T-helper 1 cell treated with Interleukin-12 subunit alpha and Interleukin-12 subunit beta and Interleukin-4 antibody, amounts not matched to agents 30 μg/mL and 1 μg/mL, for 36 hours (primary cell): ENCODE measurements at regions not wholly inside any gene's neighbourhood (a gene's known extent, or its start where the extent isn't known, plus 50 kb on each side); places are given as distances from the start of the nearest gene placed in this dataset.
"Not testable (repeated sequence)": the region's sequence is repeated elsewhere in the genome, so short reads cannot be mapped to it uniquely, and the experiment has no call there.

Source experiments
- H3K27ac Mint-ChIP-seq: one replicate; pipeline ENCODE4 v1.8.0; 2021; ENCODE audit warnings: mild to moderate bottlenecking, mixed read lengths
- H3K27me3 Mint-ChIP-seq: one replicate; pipeline ENCODE4 v1.8.0; 2021; ENCODE audit warnings: low read depth, mixed read lengths
- H3K36me3 Mint-ChIP-seq: one replicate; pipeline ENCODE4 v1.8.0; 2021; ENCODE audit warnings: low read depth, mixed read lengths
- H3K4me1 Mint-ChIP-seq: one replicate; pipeline ENCODE4 v1.8.0; 2021; ENCODE audit warnings: low read depth, mixed read lengths
- H3K4me3 Mint-ChIP-seq: one replicate; pipeline ENCODE4 v1.8.0; 2021; ENCODE audit warnings: mild to moderate bottlenecking, moderate library complexity, mixed read lengths
- H3K9me3 Mint-ChIP-seq: one replicate; pipeline ENCODE4 v1.8.0; 2021; ENCODE audit warnings: mixed read lengths

DNA sequence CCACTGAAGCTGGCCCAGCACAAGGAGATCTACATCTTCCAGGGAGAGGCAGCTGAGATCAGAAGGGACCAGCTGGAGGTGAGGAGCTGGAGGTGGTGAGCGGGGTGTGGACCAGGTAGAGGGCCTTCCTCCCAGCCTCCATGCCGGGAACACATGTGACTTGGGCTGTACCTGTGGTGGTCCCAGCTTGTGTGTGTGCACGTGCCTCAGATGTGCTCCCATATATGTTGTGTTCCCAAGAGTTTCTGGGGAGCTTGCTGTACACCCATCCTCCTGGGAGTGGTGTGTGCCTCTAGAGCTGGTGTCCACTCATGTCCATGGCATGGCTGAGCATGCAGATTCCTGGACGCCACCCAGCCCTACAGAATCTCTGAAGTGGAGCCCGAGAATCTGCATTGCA lies 183.7 kb upstream of the AKAP13 start:
- H3K4me3 Mint-ChIP-seq, H3K4me1 Mint-ChIP-seq, H3K27me3 Mint-ChIP-seq, H3K9me3 Mint-ChIP-seq, H3K27ac Mint-ChIP-seq, H3K36me3 Mint-ChIP-seq: not testable (repeated sequence)

DNA sequence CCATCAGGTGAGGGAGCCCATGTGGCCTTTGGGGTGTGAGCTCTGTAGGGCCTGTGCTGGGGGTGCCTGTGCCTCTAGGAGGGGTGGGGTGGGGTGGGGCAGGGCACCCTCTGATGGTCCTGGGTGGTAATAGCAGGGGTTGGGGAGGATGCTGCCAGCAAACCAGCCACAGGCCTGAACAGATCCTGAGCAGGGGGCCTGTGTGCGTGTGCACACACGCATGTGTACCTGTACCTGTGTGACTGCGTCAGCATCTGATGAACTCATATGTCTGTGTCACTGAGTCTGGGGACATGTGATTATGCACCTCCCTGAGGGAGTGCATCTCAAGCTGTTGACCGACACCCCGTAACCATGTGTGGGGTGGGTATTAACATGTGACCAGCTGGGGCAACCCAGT lies 182.8 kb upstream of the AKAP13 start:
- H3K4me1 Mint-ChIP-seq, H3K27me3 Mint-ChIP-seq, H3K27ac Mint-ChIP-seq, H3K4me3 Mint-ChIP-seq, H3K36me3 Mint-ChIP-seq, H3K9me3 Mint-ChIP-seq: not testable (repeated sequence)

DNA sequence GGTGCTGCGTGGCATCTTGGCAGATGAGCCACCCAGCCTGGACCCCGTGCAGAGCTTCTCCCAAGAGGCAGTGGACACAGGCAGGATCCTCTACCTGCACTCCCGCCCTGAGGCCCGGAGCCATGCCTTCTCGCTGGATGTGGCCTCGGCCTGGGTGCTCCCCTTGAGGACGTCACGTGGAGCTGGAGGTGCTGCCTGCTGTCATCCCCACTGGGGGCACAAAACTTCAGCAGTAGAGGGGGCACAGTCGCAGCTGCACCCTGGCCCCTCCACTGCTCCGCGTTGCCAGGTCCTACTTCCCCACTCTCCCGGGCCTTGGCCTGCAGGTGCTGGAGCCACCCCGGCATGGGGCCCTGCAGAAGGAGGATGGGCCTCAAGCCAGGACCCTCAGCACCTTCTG lies 182.0 kb upstream of the AKAP13 start:
- not testable (repeated sequence) for H3K4me1 Mint-ChIP-seq, H3K36me3 Mint-ChIP-seq, H3K4me3 Mint-ChIP-seq, H3K27ac Mint-ChIP-seq, H3K27me3 Mint-ChIP-seq, H3K9me3 Mint-ChIP-seq

DNA sequence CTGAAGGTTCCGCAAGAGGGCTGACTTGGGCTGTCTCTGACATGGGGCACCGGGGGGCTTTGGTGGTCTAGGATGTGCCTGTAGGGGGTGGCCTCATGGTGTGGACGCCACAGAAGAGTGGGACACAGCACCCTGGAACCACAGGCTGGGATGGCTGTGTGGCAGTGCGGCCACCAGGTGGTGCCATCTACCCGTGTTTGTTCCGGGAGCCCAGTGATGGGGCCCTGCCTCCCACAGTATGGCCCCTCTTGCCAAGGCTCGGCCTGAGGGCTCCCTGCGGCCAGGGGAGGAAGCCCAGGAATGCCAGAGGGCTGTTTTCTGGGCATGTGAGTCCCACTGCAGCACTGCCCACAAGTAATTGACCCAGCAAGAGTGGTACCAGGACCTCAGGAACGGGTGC lies 180.2 kb upstream of the AKAP13 start:
- H3K36me3 Mint-ChIP-seq, H3K4me1 Mint-ChIP-seq, H3K27me3 Mint-ChIP-seq, H3K4me3 Mint-ChIP-seq, H3K27ac Mint-ChIP-seq, H3K9me3 Mint-ChIP-seq: not testable (repeated sequence)

DNA sequence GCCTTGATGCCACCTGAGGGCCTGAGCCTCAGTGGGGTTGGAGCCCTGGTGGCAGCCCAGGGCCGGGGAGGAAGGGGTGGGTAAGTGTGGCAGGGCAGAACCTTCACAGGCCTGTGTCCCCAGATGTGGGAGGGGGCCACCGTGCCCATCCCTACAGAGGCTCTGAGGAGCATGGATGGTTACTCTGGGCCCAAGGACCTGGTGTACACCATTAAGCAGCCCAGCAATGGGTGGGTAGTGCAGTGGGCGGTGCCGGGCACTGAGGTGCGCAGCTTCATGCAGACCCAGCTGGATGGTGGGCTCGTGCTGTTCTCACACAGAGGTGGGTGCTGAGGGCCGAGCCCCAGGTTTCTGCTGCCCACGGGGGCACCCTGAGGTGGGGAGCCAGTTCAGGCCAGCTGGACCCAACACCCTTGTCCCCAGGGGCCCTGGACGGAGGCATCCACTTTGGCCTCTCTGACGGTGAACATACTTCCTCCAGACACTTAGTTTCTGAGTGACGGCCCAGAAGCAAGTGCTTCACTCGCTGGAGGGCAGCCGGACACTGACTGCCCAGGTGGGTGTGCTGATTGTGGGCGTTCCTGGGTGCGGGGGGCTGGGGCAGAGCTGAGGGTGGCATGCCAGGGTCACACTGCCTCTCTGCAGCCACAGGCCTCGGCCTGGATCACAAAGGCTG lies 179.1 kb upstream of the AKAP13 start:
- H3K27me3 Mint-ChIP-seq, H3K4me3 Mint-ChIP-seq, H3K4me1 Mint-ChIP-seq, H3K27ac Mint-ChIP-seq, H3K9me3 Mint-ChIP-seq, H3K36me3 Mint-ChIP-seq: not testable (repeated sequence)

DNA sequence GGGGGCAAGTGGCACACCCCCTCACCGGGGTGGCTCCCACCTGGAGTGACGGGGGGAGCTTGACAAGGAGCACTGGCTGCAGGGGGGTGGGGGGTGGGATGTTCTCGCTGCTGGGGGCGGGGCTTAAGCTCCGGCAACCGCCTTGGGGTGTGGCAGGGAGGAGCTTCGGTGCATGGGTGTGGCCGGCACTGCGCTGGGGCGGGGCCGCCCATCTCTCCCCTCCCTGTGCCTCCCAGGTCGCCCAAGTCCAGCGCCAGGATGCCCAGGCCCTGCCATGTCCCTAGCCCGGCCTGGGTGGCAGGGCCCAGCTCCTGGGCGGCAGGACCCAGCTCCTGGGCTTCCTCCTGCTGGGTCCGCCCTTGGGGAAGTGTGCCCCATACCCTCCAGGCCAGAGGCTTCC lies 175.9 kb upstream of the AKAP13 start:
- not testable (repeated sequence) for H3K4me3 Mint-ChIP-seq, H3K9me3 Mint-ChIP-seq, H3K36me3 Mint-ChIP-seq

DNA sequence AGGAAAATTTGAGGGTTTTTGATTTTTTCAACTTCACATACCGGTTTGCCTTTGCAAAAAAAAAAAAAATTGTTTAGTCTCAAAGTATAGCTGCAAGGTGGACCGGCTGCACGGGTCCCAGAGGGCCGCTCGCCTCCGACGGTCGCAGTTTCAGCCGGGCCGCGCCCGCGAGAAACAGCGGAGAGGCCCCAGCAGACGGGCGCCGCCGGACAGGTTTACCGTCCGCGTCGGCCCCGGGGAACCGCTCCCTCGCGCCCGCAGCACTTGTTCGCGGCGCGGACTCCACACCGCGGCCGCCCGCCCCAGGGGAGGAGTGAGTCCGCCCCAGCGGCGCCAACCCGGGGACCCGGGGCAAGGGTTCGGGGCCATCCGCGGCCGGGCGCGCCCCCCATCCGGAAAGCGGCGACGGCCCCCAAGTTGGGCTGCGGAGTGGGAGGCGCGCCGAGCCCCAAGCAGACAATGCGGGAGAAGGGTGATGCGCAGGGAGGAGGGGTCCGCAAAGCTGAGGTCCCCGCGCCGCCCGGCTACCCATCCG lies 146.5 kb upstream of the AKAP13 start:
- H3K36me3 Mint-ChIP-seq, H3K4me1 Mint-ChIP-seq, H3K27me3 Mint-ChIP-seq, H3K9me3 Mint-ChIP-seq, H3K4me3 Mint-ChIP-seq, H3K27ac Mint-ChIP-seq: not testable (repeated sequence)

More for the DNA sequence above, 175.9 kb upstream of the AKAP13 start:
- not testable (repeated sequence) for H3K4me1 Mint-ChIP-seq, H3K27ac Mint-ChIP-seq, H3K27me3 Mint-ChIP-seq

DNA sequence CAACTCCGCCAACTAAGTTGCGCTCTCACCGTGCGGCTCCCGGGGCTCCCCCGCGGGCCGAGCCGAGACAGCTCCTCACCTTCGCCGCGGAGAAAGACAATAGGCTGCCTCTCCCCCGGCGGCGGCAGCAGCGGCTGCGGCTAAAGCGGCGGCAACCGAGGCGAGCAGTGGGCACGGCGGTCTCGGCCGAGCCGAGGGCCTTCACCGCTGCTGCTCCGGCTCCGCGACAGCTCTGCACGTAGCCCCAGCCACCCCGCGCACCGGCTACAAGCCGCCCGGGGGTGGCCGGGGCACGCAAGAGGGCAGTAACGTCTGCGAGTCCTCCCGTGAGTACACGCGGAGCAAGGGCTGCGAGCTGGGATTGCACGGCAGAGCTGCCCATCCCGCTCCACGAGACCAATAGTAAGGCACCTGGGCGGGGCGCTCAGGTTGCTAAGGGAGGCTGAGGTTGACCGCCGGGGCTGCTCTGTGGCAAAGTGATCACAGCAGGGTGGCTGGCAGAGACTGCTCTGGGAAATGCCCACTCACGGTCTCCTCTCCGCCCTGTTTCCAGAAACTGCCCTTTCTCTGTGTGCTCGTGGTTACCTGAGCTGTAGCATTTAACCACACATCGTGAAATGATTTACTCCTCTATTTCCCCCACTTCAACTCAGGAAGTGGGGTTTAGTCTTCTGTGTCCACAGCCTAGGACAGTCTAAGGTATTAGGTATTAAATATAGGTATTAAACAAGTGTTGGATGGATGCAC lies 145.8 kb upstream of the AKAP13 start:
- H3K4me1 Mint-ChIP-seq, H3K27me3 Mint-ChIP-seq, H3K36me3 Mint-ChIP-seq, H3K9me3 Mint-ChIP-seq, H3K4me3 Mint-ChIP-seq, H3K27ac Mint-ChIP-seq: not testable (repeated sequence)

DNA sequence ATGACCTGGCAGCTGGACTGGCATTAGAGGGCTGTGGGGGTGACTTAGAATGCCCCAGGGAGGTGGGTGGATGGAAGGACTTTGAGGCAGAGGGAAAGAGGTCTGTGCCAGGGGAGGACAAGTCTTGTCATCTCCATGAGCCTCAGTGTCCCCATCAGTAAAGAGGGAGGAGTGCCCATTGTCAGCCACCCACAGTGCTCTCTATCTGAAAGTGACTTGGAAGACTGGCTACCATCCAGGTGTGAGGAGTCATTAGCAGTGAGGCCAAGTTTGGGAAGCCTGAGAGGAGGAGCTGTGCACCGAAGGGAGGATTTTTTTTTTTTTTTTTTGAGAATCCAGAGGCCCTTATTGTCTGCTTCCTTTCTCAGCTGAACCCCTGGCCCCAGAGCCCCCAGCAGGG lies 136.3 kb upstream of the AKAP13 start:
- H3K27ac Mint-ChIP-seq, H3K4me3 Mint-ChIP-seq, H3K4me1 Mint-ChIP-seq, H3K27me3 Mint-ChIP-seq, H3K9me3 Mint-ChIP-seq, H3K36me3 Mint-ChIP-seq: not testable (repeated sequence)

DNA sequence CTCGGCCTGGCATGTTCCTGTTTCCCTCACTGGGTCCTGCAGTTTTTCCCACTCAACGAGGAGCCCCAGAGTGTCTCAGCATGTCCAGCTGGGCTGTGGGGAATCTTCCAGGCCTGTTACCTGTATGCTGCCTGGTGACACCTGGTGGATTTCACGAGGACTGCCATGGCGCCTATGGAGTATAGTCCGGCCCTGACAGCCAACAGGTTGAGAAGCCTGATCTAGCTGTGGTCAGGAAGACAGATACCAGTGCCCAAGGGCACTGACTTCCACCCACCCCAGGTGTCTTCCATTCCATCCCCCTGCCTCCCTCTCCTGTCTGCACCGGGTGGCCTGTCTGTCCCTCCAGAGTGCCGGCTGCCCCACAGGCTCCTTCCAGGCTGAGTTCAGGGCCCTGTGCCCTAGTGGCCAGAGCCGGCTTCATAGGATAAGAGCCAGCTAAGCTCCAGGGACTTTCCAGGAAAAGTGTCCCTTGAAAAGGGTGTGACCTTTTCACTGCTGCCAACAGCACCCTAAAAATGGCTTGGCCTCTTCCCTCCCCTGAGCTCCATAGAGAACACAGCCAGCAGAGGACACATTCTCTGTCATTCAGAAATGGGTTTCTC lies 129.4 kb upstream of the AKAP13 start:
- H3K9me3 Mint-ChIP-seq, H3K27me3 Mint-ChIP-seq, H3K36me3 Mint-ChIP-seq, H3K4me1 Mint-ChIP-seq, H3K4me3 Mint-ChIP-seq, H3K27ac Mint-ChIP-seq: not testable (repeated sequence)

DNA sequence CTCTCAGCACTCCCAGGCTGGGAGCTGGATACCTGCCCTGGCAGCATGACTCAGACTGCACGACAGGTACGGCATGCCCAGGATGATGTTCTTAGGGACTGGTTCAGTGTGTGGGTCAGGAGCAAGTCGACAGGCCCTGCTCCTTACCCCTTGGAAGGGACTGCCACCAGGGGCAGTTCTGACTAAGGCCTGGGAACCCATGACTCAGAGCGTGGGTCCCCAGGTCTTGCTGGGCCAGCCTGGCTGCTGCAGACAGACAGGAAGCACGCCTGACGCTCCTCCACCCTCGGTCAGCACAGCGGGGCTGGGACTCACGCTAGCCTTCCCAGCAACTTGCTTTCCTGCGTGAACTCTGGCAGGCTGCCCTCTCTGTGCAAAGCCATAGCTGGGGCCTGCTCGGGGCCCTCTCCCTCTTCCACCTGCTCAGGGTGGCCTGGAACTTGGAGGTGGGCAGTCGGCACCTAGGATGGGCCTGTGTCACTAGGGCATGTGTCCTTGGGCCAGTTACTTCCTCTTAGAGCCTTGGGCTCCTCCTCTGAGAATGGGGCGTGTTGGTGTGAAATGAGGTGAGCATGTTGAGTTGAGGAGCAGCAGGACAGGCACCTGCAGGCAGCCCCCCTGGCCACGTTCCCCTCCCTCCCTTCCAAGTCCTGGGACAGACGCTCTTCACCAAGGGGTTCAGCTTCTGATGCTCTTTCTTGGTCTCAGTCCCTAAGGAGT lies 127.0 kb upstream of the AKAP13 start:
- not testable (repeated sequence) for H3K27me3 Mint-ChIP-seq, H3K36me3 Mint-ChIP-seq, H3K4me3 Mint-ChIP-seq, H3K27ac Mint-ChIP-seq, H3K4me1 Mint-ChIP-seq, H3K9me3 Mint-ChIP-seq

DNA sequence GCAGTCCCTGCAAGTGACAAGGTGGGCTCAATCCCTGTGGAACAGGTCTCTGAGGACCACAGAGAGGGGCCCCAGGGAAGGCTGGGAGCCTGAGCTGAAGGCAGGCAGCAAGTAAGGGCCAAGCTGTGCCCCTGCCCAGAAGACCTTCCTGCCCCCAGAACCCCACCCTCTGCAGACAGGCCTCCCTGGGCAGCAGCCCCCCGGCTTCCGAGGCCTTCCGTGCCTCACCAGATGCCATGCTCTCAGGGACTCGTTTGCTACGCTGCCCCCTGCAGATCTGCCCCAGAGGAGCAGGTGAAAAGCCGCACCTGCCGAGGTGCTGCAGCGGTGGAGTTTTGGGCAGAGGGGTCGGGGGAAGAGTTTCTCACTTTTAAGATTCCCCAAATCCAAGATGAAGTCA lies 125.4 kb upstream of the AKAP13 start:
- H3K9me3 Mint-ChIP-seq, H3K4me1 Mint-ChIP-seq, H3K27ac Mint-ChIP-seq, H3K36me3 Mint-ChIP-seq, H3K4me3 Mint-ChIP-seq, H3K27me3 Mint-ChIP-seq: not testable (repeated sequence)

DNA sequence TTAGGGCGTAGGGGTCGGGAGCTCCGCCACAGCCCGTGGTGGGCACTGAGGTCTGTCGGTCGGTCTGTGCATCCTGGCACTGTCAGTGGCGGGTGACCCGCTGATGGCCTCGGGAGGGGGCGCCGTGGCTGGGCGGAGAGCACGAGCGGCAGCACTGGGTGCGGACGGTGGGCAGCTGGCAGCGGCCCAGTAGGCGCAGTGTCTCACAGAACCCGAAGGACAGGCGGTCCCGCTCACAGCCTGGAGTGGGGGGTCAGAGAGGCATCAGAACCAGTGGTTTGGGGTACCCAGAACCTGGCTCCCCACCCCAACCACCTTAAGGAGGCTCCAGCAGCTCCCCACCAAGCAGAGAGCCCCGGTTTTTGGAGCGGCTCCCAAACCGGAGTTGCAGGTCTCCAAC lies 124.9 kb upstream of the AKAP13 start:
- not testable (repeated sequence) for H3K4me1 Mint-ChIP-seq, H3K27ac Mint-ChIP-seq, H3K9me3 Mint-ChIP-seq, H3K27me3 Mint-ChIP-seq, H3K4me3 Mint-ChIP-seq, H3K36me3 Mint-ChIP-seq

DNA sequence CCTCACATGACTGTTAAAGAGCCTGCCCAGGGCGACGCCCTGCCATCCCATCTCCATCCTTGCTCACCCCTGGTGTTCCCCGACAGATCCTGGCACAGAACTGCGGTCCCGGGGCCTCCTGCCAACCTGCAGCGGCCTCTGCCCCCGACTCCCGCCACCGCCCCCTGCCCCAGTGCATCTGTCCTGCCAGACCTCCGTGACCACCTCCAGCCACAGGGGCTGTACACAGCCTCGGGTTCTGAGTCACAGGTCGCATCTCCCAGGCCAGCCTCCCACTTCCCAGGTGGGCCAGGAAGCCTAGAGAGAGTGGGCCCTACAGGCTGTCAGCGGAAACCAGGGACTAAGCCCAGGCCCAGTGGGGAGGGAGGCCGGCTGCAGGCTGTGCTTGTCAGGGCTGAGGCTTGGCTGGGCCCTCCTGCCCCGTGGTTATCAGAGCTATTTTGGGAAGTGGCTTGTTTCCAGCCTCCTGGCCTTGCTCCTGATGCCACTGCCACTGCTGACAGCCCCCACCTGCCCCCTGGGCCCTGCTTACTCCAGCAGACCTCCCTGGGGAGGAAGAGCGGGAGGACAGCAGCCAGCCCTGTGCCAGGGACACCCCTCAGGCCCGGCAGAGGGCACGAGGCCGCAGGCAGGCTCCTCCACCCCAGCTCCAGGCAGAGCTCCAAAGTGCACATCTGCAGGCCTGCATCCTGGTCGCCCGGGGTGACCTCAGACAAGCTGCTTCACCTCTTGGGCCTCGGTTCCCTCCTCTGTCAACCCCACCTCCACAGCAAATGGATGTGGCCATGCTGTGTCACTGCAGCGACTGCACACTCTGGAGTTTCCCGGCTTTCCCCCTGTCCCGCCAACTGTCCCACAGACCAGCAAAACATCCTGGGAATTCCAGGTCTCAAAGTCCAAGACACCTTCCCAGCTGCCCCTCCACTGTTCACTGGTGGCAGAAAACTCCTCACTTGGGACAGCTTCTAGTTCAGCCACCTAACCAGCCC lies 124.1 kb upstream of the AKAP13 start:
- H3K4me3 Mint-ChIP-seq, H3K27me3 Mint-ChIP-seq, H3K9me3 Mint-ChIP-seq, H3K36me3 Mint-ChIP-seq, H3K4me1 Mint-ChIP-seq, H3K27ac Mint-ChIP-seq: not testable (repeated sequence)
